Adrenal gland (tissue), 9 donors: ENCODE measurements at regions not wholly inside any gene's neighbourhood (a gene's known extent, or its start where the extent isn't known, plus 50 kb on each side); places are given as distances from the start of the nearest gene placed in this dataset.

Experiments used
- DNase-seq, 7 donors: peaks; one replicate each; pipeline ENCODE4 v3.0.0-alpha.2; 2019 to 2020
- H3K27ac ChIP-seq, 5 donors: fragments of 200-600 bp; sonication (generic) in 4 of 5; 1 replicate in 3 of 5; 2 replicates in 2 of 5; pipeline versions ENCODE4 v1.5.1 to v1.8.0; 2016 to 2020; ENCODE audit warnings: mild to moderate bottlenecking in 1 of 5
- H3K27me3 ChIP-seq: fragments of 200-600 bp; 2 replicates; pipeline ENCODE4 v1.8.0; 2021
- H3K36me3 ChIP-seq, 2 donors: fragments of 200-600 bp; replicated peaks in 1 of 2; 1 replicate in 1 of 2; 2 replicates in 1 of 2; pipeline versions ENCODE4 v1.5.1 to v1.8.0; 2018 to 2022
- H3K4me1 ChIP-seq, 2 donors: fragments of 200-600 bp; replicated peaks in 1 of 2; 1 replicate in 1 of 2; 2 replicates in 1 of 2; pipeline versions ENCODE4 v1.5.1 to v1.8.0; 2018 to 2021
- H3K4me3 ChIP-seq, 4 donors: fragments of 200-600 bp; sonication (generic) in 3 of 4; one replicate each; pipeline ENCODE4 v1.5.1; 2016 to 2018
- H3K9me3 ChIP-seq, 3 donors: fragments of 200-600 bp; sonication (generic) in 1 of 3; replicated peaks in 1 of 3; 1 replicate in 2 of 3; 2 replicates in 1 of 3; pipeline versions ENCODE4 v1.5.1 to v1.8.0; 2016 to 2021
- CTCF ChIP-seq, 6 experiments: fragments of 450-650 bp in 4 of 6; fragments of 200-600 bp in 2 of 6; sonication (generic) in 1 of 6; IDR thresholded peaks; 1 replicate in 5 of 6; 2 replicates in 1 of 6; pipeline versions ENCODE4 v1.5.1 to v1.8.0; 2016 to 2021; ENCODE audit warnings: antibody characterized with exemption in 6 of 6, mild to moderate bottlenecking in 2 of 6, moderate library complexity in 1 of 6
- POLR2A ChIP-seq, 2 donors: fragments of 450-650 bp; IDR thresholded peaks; one replicate each; pipeline ENCODE4 v1.6.1; 2017; ENCODE audit warnings: antibody characterized with exemption in 2 of 2, mild to moderate bottlenecking in 2 of 2, moderate library complexity in 1 of 2
- WGBS, 4 donors: extraction: QIAGEN DNeasy Blood & Tissue Kit in 2 of 4; methylation state at CpG; one replicate each; pipeline versions ENCODE4 v1.1.5 to v1.1.7; 2013 to 2017; 5-methylcytosine and 5-hydroxymethylcytosine counted together
- intact Hi-C, 2 donors: fragments of 100-400 bp; cut with DNase I; formaldehyde crosslinking; loops; one replicate each; pipeline versions ENCODE4 v1.14.1 to v1.15.0; 2022 to 2023
- donor health status: healthy with polysubstance abuse.
- donor health status: Bipolar disorder and iron deficiency.
- donor health status: DM: yes; HTN: yes; CAD: no.
- donor health status: DM: no; HTN: no; CAD: no.
- donor health status: DM: no; HTN: no; CAD: no.

DNA sequence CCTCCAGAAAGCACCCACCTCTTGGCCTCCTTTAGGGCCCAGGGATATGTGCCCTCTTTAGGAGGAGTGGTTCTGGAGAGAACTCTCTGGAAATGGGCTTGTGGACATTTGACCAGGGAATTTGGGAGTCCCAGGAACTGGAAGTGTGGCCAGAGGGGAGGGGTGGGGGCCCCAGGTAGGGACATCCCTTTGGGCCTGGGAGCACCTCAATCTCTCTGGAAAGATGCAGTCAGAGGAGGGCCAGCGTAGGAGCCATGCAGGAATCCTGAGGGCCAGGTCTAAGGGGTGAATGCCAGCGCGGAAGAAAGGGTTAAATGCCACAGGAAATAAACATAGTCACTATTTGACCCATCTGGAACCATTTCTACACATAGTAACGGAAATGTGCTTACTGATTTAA is 50.3 kb upstream of the ITGA11 start:
- Histone ChIP-seq H3K27me3 (no peaks in the 10 kb centered on the region), H3K4me1 (no peaks in the 10 kb centered on the region), H3K9me3 (no peaks in the 10 kb centered on the region), H3K4me3 (no peak overlapping the region), H3K36me3 (no peaks in the 10 kb centered on the region), H3K27ac (no peak overlapping the region)
- TF ChIP-seq POLR2A (IDR thresholded peaks at IDR 0.05) (no peak), CTCF (IDR thresholded peaks at IDR 0.05) (no peak)
- intact Hi-C loops = no loop called here
- WGBS, 4 donors = 85 to 92% (median 87%) methylated on average over 4 of the region's 4 CpGs
- no peak for DNase-seq

DNA sequence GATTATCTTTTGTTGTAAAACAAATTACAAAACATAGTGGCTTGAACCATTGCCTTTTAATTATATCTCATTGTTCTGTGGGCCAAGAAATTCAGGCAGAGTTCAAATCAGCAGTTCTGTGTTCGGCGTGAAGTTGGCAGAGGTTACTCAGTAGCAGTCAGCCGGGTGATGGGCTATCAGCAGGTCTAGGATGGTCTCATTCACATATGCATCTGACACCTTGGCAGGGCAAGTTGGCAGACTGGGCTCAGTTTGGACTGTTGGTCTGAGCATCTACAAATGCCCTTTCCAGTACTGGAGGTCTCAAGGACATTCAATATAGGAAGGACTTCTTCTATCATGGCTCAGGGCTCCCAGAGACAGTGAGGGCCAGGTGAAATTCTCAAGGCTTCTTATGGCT is 51.2 kb upstream of the ITGA11 start:
- no peaks in the 10 kb centered on the region for H3K27me3 ChIP-seq
- intact Hi-C loops = no loop called here
- H3K9me3 ChIP-seq = no peaks in the 10 kb centered on the region
- no peak for TF ChIP-seq POLR2A (IDR thresholded peaks at IDR 0.05)
- TF ChIP-seq CTCF (IDR thresholded peaks at IDR 0.05) = no peak
- 85 to 96% (median 92%) methylated on average over 3 of the region's 3 CpGs for WGBS, 4 donors
- no peak for DNase-seq
- H3K4me3 ChIP-seq = no peak overlapping the region
- no peak overlapping the region for H3K27ac ChIP-seq
- H3K4me1 ChIP-seq = no peaks in the 10 kb centered on the region
- no peaks in the 10 kb centered on the region for H3K36me3 ChIP-seq

DNA sequence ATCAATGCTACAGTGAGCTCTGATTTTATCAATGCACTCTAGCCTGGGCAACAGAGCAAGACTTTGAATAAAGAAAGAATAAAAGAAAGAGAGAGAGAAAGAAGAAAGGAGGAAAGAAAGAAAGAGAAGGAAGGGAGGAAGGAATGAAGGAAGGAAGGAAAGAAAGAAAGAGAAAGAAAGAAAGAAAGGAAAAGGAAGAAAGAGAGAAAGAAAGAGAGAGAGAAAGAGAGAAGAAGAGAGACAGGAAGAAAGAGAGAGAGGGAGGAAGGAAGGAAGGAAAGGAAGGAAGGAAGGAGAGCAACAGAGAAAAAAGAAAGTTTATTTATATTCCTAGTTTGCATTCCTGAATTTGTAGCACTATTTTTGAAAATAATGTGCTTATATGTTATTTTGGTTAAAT is 52.3 kb upstream of the ITGA11 start:
- intact Hi-C loops = no loop called here
- Histone ChIP-seq H3K36me3 (no peaks in the 10 kb centered on the region), H3K4me3 (no peak overlapping the region), H3K27ac (no peak overlapping the region), H3K9me3 (no peaks in the 10 kb centered on the region), H3K4me1 (no peaks in the 10 kb centered on the region), H3K27me3 (no peaks in the 10 kb centered on the region)
- TF ChIP-seq CTCF (IDR thresholded peaks at IDR 0.05) = no peak
- no peak for TF ChIP-seq POLR2A (IDR thresholded peaks at IDR 0.05)
- DNase-seq = no peak

DNA sequence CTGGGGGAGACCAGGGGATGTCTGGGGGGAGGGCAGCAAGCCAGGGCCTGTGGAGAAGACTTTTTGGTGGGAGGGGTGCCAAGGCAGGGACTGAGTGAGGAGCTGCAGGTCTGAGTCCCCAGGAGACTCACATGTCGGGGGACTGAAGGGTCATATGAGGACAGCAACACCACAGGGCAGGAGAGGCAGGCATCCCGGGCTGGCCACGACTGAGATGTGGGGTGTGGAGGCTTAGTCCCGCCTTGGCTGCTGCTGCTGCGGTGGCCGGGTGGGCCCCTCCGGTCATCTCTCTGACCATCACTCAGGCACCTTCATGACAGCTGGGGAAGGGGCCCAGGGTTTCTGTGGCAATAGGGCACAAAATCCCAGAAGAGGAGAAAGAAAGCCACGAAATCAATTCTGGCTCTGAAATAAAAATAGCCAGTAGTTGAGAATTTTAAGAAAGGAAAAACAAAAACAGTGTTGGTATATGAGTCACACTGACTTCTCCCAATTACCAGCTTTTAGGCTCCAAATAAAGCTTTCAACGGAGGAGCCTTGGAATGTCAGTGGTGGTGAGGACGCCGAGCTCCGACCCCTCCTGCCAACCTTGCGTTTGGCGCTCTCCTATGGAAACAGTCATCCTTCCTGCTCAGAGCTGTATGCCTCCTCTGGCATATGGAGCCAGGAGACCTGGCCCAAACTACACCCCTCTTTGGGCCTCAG is 52.9 kb upstream of the ITGA11 start:
- intact Hi-C loops = no loop called here
- Histone ChIP-seq H3K4me1 (no peaks in the 10 kb centered on the region), H3K36me3 (no peaks in the 10 kb centered on the region), H3K27ac (peak overlapping the region in 1 of 5 donors; percentile 29), H3K9me3 (no peaks in the 10 kb centered on the region), H3K27me3 (no peaks in the 10 kb centered on the region), H3K4me3 (no peak overlapping the region)
- DNase-seq = no peak
- 69 to 74% (median 73%) methylated on average over 11 to 14 of the region's 14 CpGs for WGBS, 4 donors
- TF ChIP-seq POLR2A (IDR thresholded peaks at IDR 0.05) (no peak), CTCF (IDR thresholded peaks at IDR 0.05) (no peak)
